ENCODE measurements at regions not wholly inside any gene's neighbourhood (a gene's known extent, or its start where the extent isn't known, plus 50 kb on each side); places are given as distances from the start of the nearest gene placed in this dataset.

GRCh38 chr5:114201332-114201731 is 160.5 kb upstream of the KCNN2 start:
- no peak overlapping the region for H3K27ac ChIP-seq
- H3K4me1 ChIP-seq: no peaks in the 10 kb centered on the region
- H3K27me3 ChIP-seq: no peaks in the 10 kb centered on the region
- no peak for DNase-seq
- H3K36me3 ChIP-seq: no peaks in the 10 kb centered on the region
- TF ChIP-seq CTCF (IDR thresholded peaks at IDR 0.05): no peak
- intact Hi-C loops (cut with DNase I; ENCODE audit: low total_unique reads): no loop called here
- no peak overlapping the region for H3K4me3 ChIP-seq
- H3K9me3 ChIP-seq: peaks cover 0 to 4% (median 0%) of the 10 kb centered on the region in 3 donors

- no peak for DNase-seq
- Histone ChIP-seq H3K4me1 (no peaks in the 10 kb centered on the region), H3K27ac (no peak overlapping the region), H3K9me3 (peaks cover 0 to 4% (median 0%) of the 10 kb centered on the region in 3 donors), H3K27me3 (no peaks in the 10 kb centered on the region), H3K36me3 (no peaks in the 10 kb centered on the region), H3K4me3 (no peak overlapping the region)
- intact Hi-C loops (cut with DNase I; ENCODE audit: low total_unique reads): no loop called here
- no peak for TF ChIP-seq CTCF (IDR thresholded peaks at IDR 0.05)
These were observed 156.9 kb upstream of the KCNN2 start for GRCh38 chr5:114204923-114205322.

GRCh38 chr5:114206640-114207039 is 155.2 kb upstream of the KCNN2 start:
- H3K27me3 ChIP-seq: no peaks in the 10 kb centered on the region
- no peak for TF ChIP-seq CTCF (IDR thresholded peaks at IDR 0.05)
- no peak overlapping the region for H3K27ac ChIP-seq
- no peaks in the 10 kb centered on the region for H3K4me1 ChIP-seq
- no peak overlapping the region for H3K4me3 ChIP-seq
- DNase-seq: no peak
- intact Hi-C loops (cut with DNase I; ENCODE audit: low total_unique reads): no loop called here
- no peaks in the 10 kb centered on the region for H3K36me3 ChIP-seq
- H3K9me3 ChIP-seq: no peaks in the 10 kb centered on the region

- intact Hi-C loops (cut with DNase I; ENCODE audit: low total_unique reads): no loop called here
- no peak overlapping the region for H3K4me3 ChIP-seq
- H3K9me3 ChIP-seq: no peaks in the 10 kb centered on the region
- no peaks in the 10 kb centered on the region for H3K27me3 ChIP-seq
- no peak for DNase-seq
- H3K4me1 ChIP-seq: no peaks in the 10 kb centered on the region
- TF ChIP-seq CTCF (IDR thresholded peaks at IDR 0.05): no peak
- no peaks in the 10 kb centered on the region for H3K36me3 ChIP-seq
- H3K27ac ChIP-seq: no peak overlapping the region
These were observed 154.3 kb upstream of the KCNN2 start for GRCh38 chr5:114207615-114208014.

- intact Hi-C loops (cut with DNase I; ENCODE audit: low total_unique reads): no loop called here
- no peak overlapping the region for H3K4me3 ChIP-seq
- TF ChIP-seq CTCF (IDR thresholded peaks at IDR 0.05): no peak
- DNase-seq: no peak
- no peaks in the 10 kb centered on the region for H3K4me1 ChIP-seq
- H3K27ac ChIP-seq: no peak overlapping the region
- no peaks in the 10 kb centered on the region for H3K27me3 ChIP-seq
- no peaks in the 10 kb centered on the region for H3K9me3 ChIP-seq
- no peaks in the 10 kb centered on the region for H3K36me3 ChIP-seq
These were observed 153.8 kb upstream of the KCNN2 start for GRCh38 chr5:114208120-114208519.

GRCh38 chr5:114208588-114208987 is 153.3 kb upstream of the KCNN2 start:
- H3K9me3 ChIP-seq: no peaks in the 10 kb centered on the region
- no peaks in the 10 kb centered on the region for H3K4me1 ChIP-seq
- H3K36me3 ChIP-seq: no peaks in the 10 kb centered on the region
- H3K27ac ChIP-seq: no peak overlapping the region
- H3K4me3 ChIP-seq: no peak overlapping the region
- no peak for TF ChIP-seq CTCF (IDR thresholded peaks at IDR 0.05)
- intact Hi-C loops (cut with DNase I; ENCODE audit: low total_unique reads): no loop called here
- H3K27me3 ChIP-seq: no peaks in the 10 kb centered on the region
- DNase-seq: no peak
